ENCODE measurements at regions not wholly inside any gene's neighbourhood (a gene's known extent, or its start where the extent isn't known, plus 50 kb on each side); places are given as distances from the start of the nearest gene placed in this dataset.
"Not testable (repeated sequence)": the region's sequence is repeated elsewhere in the genome, so short reads cannot be mapped to it uniquely, and the experiment has no call there.

GRCh38 chr4:15332377-15332776, 95.5 kb upstream of the C1QTNF7 start:
- Histone ChIP-seq H3K4me3 (no peak overlapping the region), H3K27me3 (replicated peaks in 1 of 7) (no peaks in the 10 kb centered on the region), H3K27ac (no peak overlapping the region), H3K9me3 (no peaks in the 10 kb centered on the region), H3K4me1 (peaks cover 0 to 4% (median 0%) of the 10 kb centered on the region in 6 donors), H3K36me3 (no peaks in the 10 kb centered on the region)
- DNase-seq: no peak
- intact Hi-C loops (cut with DNase I; ENCODE audit: low total_unique reads): no loop called here
- WGBS, 5 donors: 85 to 97% (median 91%) methylated on average over 4 of the region's 4 CpGs
- TF ChIP-seq, protein P1, sequence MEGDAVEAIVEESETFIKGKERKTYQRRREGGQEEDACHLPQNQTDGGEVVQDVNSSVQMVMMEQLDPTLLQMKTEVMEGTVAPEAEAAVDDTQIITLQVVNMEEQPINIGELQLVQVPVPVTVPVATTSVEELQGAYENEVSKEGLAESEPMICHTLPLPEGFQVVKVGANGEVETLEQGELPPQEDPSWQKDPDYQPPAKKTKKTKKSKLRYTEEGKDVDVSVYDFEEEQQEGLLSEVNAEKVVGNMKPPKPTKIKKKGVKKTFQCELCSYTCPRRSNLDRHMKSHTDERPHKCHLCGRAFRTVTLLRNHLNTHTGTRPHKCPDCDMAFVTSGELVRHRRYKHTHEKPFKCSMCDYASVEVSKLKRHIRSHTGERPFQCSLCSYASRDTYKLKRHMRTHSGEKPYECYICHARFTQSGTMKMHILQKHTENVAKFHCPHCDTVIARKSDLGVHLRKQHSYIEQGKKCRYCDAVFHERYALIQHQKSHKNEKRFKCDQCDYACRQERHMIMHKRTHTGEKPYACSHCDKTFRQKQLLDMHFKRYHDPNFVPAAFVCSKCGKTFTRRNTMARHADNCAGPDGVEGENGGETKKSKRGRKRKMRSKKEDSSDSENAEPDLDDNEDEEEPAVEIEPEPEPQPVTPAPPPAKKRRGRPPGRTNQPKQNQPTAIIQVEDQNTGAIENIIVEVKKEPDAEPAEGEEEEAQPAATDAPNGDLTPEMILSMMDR (IDR thresholded peaks at IDR 0.05 in 8 of 11, conservative IDR thresholded peaks at IDR 0.05 in 3 of 11): no peak

DNA sequence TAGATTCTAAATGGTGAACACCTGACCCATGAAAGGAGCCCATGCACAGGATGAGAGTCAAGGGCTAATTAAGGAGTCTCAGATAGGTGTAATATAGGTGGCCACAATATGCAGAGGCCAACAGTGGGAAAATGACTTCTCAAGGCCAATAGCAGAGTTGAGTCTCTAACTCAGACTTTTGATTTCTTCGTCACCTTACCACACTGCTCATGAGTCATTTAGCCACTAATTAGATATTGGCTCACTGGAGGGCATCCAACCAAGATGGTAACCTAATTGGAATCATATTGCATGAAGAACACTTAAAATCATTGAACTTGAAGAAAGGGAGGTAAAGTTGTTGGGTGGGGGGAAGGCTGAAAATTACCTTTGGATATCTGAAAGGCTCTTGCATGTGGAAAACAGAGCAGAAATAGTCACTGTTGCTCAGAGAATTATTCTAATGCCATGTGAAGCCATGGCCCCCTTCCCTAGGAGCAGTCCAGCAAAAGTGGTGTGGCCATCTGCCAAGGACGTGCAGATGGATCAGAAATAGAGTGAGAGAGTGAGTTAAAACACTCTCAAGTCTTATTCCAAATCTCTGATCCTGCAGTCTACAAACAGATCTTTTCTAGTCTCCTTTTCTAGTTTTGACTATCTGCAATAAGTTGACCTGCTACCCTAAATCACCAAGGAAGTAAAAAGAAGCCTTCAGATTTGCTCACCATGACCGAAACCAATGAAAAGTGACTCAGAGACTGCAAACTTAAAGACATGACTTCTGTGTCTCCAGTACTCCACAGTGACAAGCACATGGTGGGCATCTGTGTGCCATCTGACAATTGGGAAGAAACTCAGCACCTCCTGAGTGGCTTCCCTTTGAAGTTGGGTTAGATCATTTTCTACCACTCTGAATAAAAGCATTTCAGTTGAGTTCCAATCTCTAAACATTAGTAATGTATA, 93.9 kb upstream of the C1QTNF7 start:
- no peaks in the 10 kb centered on the region for H3K36me3 ChIP-seq
- whole genome bisulfite sequencing, 5 donors: 65 to 85% (median 73%) methylated on average over 3 of the region's 3 CpGs
- intact Hi-C loops (cut with DNase I; ENCODE audit: low total_unique reads): no loop called here
- TF ChIP-seq, protein P1 (IDR thresholded peaks at IDR 0.05 in 8 of 11, conservative IDR thresholded peaks at IDR 0.05 in 3 of 11): no peak
- TF ChIP-seq POLR2A (IDR thresholded peaks at IDR 0.05): no peak
- TF ChIP-seq POLR2AphosphoS5 (IDR thresholded peaks at IDR 0.05): no peak
- DNase-seq: no peak
- H3K4me1 ChIP-seq: peaks cover 0 to 4% (median 0%) of the 10 kb centered on the region in 6 donors
- H3K27ac ChIP-seq: no peak overlapping the region
- H3K4me3 ChIP-seq: no peak overlapping the region
- no peaks in the 10 kb centered on the region for H3K9me3 ChIP-seq
- no peaks in the 10 kb centered on the region for H3K27me3 ChIP-seq (replicated peaks in 1 of 7)

DNA sequence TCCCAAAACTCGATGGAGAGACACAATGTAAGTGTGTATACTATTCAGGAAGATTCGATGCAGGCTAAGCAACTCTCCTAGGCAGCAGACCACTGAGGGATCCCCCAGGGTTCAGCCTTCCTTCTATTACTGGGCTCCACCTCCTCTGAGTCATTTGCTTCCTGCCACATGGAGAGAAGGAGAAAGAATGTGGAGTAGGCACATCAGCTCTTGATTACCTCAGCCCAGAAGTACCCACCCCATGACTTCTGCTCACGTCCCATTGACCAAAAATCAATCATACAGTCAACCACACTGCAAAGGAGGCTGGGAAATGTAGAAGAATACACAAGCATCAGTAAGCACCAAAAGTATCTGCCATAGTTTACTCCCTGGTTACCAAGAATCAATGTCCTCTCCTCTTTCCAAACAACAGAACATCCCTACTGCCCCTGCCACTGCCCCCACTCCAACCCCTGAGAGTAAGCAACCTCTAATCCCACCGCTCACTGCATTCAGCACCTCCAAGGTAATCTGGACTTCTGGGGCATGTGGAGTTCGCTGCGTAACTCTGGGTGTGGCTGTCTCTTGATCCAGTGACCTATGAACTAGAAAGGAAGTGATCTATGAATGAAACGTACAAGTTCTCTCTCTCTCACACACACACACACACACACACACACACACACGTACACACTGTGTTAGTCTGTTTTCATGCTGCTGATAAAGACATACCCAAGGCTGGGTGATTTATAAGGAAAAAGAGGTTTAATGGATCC, 91.2 kb upstream of the C1QTNF7 start:
- TF ChIP-seq, protein P1 (IDR thresholded peaks at IDR 0.05 in 8 of 11, conservative IDR thresholded peaks at IDR 0.05 in 3 of 11): no peak
- TF ChIP-seq POLR2A (IDR thresholded peaks at IDR 0.05): no peak
- no peak for TF ChIP-seq POLR2AphosphoS5 (IDR thresholded peaks at IDR 0.05)
- intact Hi-C loops (cut with DNase I; ENCODE audit: low total_unique reads): no loop called here
- H3K4me1 ChIP-seq: peaks cover 0 to 4% (median 0%) of the 10 kb centered on the region in 6 donors
- DNase-seq: no peak
- no peak overlapping the region for H3K27ac ChIP-seq
- 60 to 76% (median 61%) methylated on average over 8 of the region's 8 CpGs for WGBS, 5 donors
- no peak overlapping the region for H3K4me3 ChIP-seq
- H3K36me3 ChIP-seq: no peaks in the 10 kb centered on the region
- H3K9me3 ChIP-seq: no peaks in the 10 kb centered on the region
- H3K27me3 ChIP-seq (replicated peaks in 1 of 7): no peaks in the 10 kb centered on the region

GRCh38 chr4:15337168-15337657, 90.6 kb upstream of the C1QTNF7 start:
- DNase-seq; H3K4me1 ChIP-seq; intact Hi-C loops (cut with DNase I; ENCODE audit: low total_unique reads); H3K9me3 ChIP-seq; H3K4me3 ChIP-seq; H3K27me3 ChIP-seq (replicated peaks in 1 of 7); H3K27ac ChIP-seq; H3K36me3 ChIP-seq: not testable (repeated sequence)
- WGBS, 5 donors: 49 to 62% (median 56%) methylated on average over 2 of the region's 2 CpGs
